Upper lobe of left lung (tissue), 6 donors: ENCODE measurements at regions not wholly inside any gene's neighbourhood (a gene's known extent, or its start where the extent isn't known, plus 50 kb on each side); places are given as distances from the start of the nearest gene placed in this dataset.

Experiments used
- ATAC-seq, 2 donors: fragments of 200-7000 bp; cut with Tn5 transposase; one replicate each; pipeline ENCODE4 v1.9.1; 2022; ENCODE audit warnings: mild to moderate bottlenecking in 2 of 2, moderate library complexity in 2 of 2; ENCODE audit not compliant: low FRiP score in 2 of 2
- DNase-seq, 2 donors: peaks; one replicate each; pipeline ENCODE4 v3.0.0-alpha.2; 2019 to 2020
- H3K27ac ChIP-seq, 4 donors: fragments of 200-600 bp; sonication (generic); one replicate each; pipeline ENCODE4 v1.5.1; 2016 to 2019
- H3K27me3 ChIP-seq, 4 donors: fragments of 200-600 bp; sonication (generic); one replicate each; pipeline ENCODE4 v1.5.1; 2017 to 2019
- H3K36me3 ChIP-seq, 4 donors: fragments of 200-600 bp; sonication (generic); one replicate each; pipeline ENCODE4 v1.5.1; 2016 to 2019
- H3K4me1 ChIP-seq, 4 donors: fragments of 200-600 bp; sonication (generic); one replicate each; pipeline ENCODE4 v1.5.1; 2018 to 2019
- H3K4me3 ChIP-seq, 4 donors: fragments of 200-600 bp; sonication (generic); one replicate each; pipeline ENCODE4 v1.5.1; 2017 to 2019; ENCODE audit warnings: mild to moderate bottlenecking in 2 of 4, moderate library complexity in 1 of 4
- H3K9me3 ChIP-seq, 4 donors: fragments of 200-600 bp; sonication (generic); one replicate each; pipeline ENCODE4 v1.5.1; 2018 to 2019
- EP300 ChIP-seq, 4 donors: sonication (generic); formaldehyde crosslinking; IDR thresholded peaks; one replicate each; pipeline ENCODE4 v1.5.1; 2017; ENCODE audit warnings: antibody characterized with exemption in 4 of 4, control low read depth in 2 of 4
- POLR2A ChIP-seq, 4 donors: fragments of 450-650 bp; IDR thresholded peaks; one replicate each; pipeline ENCODE4 v1.5.1; 2016 to 2017; ENCODE audit warnings: antibody characterized with exemption in 4 of 4, mild to moderate bottlenecking in 2 of 4
- POLR2AphosphoS5 ChIP-seq, 2 donors: sonication (generic); formaldehyde crosslinking; IDR thresholded peaks; one replicate each; pipeline ENCODE4 v1.5.1; 2017; ENCODE audit warnings: antibody characterized with exemption in 2 of 2
- WGBS, 2 donors: methylation state at CpG; one replicate each; pipeline ENCODE4 v1.1.5; 2017 to 2018; 5-methylcytosine and 5-hydroxymethylcytosine counted together
- TF ChIP-seq, protein P1 (sequence below), 6 experiments: fragments of 450-650 bp in 4 of 6; fragments of 200-600 bp in 2 of 6; sonication (generic) in 2 of 6; IDR thresholded peaks; one replicate each; pipeline ENCODE4 v1.5.1; 2016 to 2019; ENCODE audit warnings: antibody characterized with exemption in 6 of 6
- donor health status: DM: no; HTN: no; CAD: no; lungs with moderate emphysema.
- donor health status: DM: no; HTN: yes; CAD: no; lungs with severe emphysema.

DNA sequence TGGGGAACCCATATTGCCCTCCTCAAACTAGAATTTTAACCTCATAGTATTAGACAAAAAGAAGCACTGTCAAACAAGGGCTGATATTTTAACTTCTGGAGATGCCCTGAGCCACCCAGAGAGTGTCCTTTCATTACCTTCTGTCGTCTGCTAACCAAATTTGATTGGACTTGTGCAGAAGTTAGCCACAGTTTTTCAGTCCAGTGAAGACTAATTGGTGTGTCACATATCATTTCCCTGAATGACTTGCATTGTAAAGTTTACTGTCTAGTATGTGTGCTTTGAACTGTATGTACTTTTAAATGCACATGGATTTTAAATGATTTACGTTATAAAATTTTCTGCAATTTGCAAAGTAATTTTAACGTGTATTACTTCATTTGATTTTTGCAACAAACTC is 646.5 kb downstream of the SATB2 start:
- Histone ChIP-seq H3K27me3 (no peaks in the 10 kb centered on the region), H3K27ac (no peak overlapping the region), H3K36me3 (no peaks in the 10 kb centered on the region), H3K4me3 (no peak overlapping the region), H3K9me3 (no peaks in the 10 kb centered on the region), H3K4me1 (no peaks in the 10 kb centered on the region)
- ATAC-seq (no peak), DNase-seq (no peak)
- no peak for TF ChIP-seq POLR2A (IDR thresholded peaks at IDR 0.05)
- TF ChIP-seq, protein P1, sequence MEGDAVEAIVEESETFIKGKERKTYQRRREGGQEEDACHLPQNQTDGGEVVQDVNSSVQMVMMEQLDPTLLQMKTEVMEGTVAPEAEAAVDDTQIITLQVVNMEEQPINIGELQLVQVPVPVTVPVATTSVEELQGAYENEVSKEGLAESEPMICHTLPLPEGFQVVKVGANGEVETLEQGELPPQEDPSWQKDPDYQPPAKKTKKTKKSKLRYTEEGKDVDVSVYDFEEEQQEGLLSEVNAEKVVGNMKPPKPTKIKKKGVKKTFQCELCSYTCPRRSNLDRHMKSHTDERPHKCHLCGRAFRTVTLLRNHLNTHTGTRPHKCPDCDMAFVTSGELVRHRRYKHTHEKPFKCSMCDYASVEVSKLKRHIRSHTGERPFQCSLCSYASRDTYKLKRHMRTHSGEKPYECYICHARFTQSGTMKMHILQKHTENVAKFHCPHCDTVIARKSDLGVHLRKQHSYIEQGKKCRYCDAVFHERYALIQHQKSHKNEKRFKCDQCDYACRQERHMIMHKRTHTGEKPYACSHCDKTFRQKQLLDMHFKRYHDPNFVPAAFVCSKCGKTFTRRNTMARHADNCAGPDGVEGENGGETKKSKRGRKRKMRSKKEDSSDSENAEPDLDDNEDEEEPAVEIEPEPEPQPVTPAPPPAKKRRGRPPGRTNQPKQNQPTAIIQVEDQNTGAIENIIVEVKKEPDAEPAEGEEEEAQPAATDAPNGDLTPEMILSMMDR (IDR thresholded peaks at IDR 0.05), result no peak
- no peak for TF ChIP-seq POLR2AphosphoS5 (IDR thresholded peaks at IDR 0.05)
- no peak for TF ChIP-seq EP300 (IDR thresholded peaks at IDR 0.05)
- WGBS, 2 donors, result 75 to 85% methylated on average over 3 of the region's 3 CpGs

DNA sequence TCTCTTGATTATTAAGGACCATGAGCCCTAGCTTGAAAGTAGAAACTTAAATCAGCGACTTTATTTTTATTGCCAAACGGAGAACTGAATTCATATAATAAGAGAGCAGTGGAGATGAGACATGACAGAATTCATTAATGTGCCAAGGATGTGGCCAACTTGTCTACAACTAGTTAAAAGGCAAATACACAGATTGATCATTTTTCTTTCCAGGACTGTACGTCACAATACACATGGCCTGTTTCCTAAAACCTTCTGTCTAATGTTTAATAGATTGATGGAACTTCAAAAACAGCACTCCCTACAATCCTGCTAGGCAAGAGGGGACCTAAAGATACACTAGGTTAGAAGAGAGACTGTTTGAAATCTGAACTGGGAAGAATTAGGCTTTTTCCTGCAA is 647.8 kb downstream of the SATB2 start:
- TF ChIP-seq POLR2A (IDR thresholded peaks at IDR 0.05), result no peak
- TF ChIP-seq, protein P1 (IDR thresholded peaks at IDR 0.05), result no peak
- TF ChIP-seq EP300 (IDR thresholded peaks at IDR 0.05), result no peak
- no peak for TF ChIP-seq POLR2AphosphoS5 (IDR thresholded peaks at IDR 0.05)
- DNase-seq (no peak), ATAC-seq (no peak)
- Histone ChIP-seq H3K27me3 (no peaks in the 10 kb centered on the region), H3K36me3 (no peaks in the 10 kb centered on the region), H3K4me1 (no peaks in the 10 kb centered on the region), H3K27ac (no peak overlapping the region), H3K9me3 (no peaks in the 10 kb centered on the region), H3K4me3 (no peak overlapping the region)
- WGBS, 2 donors, result 76 to 83% methylated on average over 3 of the region's 3 CpGs

DNA sequence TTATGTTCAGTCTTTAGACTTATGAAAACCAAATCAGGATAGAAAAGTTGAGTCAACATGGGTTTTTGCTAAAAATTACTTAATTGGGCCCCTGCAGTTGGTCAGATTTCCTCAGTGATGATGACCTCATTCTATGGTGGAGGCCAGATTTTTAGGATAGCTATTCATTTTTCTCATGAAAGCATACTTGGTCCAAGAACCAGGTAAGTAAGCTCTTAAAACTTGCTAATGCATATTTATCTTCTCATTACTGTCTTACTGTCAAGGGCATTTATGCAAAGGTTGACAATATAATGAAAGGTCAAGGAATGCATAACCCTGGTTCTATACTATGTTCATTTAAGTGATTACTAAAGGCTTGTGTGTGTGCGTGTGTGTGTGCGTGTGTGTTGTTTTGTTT is 650.6 kb downstream of the SATB2 start:
- no peak for TF ChIP-seq POLR2AphosphoS5 (IDR thresholded peaks at IDR 0.05)
- TF ChIP-seq, protein P1 (IDR thresholded peaks at IDR 0.05), result no peak
- no peaks in the 10 kb centered on the region for H3K27me3 ChIP-seq
- H3K27ac ChIP-seq, result no peak overlapping the region
- ATAC-seq (no peak), DNase-seq (no peak)
- no peaks in the 10 kb centered on the region for H3K36me3 ChIP-seq
- H3K4me3 ChIP-seq, result no peak overlapping the region
- 86 to 100% methylated on average over 2 of the region's 2 CpGs for WGBS, 2 donors
- no peaks in the 10 kb centered on the region for H3K4me1 ChIP-seq
- no peaks in the 10 kb centered on the region for H3K9me3 ChIP-seq

DNA sequence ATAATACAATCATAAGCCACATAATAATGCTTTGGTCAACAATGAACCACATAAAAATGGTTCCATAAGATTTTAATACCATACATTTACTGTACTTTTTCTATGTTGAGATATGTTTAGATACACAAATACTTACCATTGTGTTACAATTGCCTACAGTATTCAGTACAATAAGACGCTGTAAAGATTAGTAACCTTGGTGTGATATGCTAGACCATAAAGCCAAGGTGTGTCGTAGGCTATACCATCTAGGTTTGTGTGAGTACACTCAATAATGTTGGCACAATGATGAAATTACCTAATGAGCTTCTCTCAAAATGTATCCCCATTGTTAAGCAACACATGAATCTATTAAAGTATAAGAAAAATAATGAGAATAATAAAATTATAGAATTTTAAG is 662.3 kb downstream of the SATB2 start:
- 79 to 81% methylated on average over 2 of the region's 2 CpGs for WGBS, 2 donors
- H3K4me1 ChIP-seq, result no peaks in the 10 kb centered on the region
- TF ChIP-seq EP300 (IDR thresholded peaks at IDR 0.05) (no peak), POLR2A (IDR thresholded peaks at IDR 0.05) (no peak)
- no peak overlapping the region for H3K4me3 ChIP-seq
- no peaks in the 10 kb centered on the region for H3K27me3 ChIP-seq
- no peaks in the 10 kb centered on the region for H3K36me3 ChIP-seq
- H3K27ac ChIP-seq, result no peak overlapping the region
- no peak for DNase-seq
- ATAC-seq, result no peak
- no peaks in the 10 kb centered on the region for H3K9me3 ChIP-seq

DNA sequence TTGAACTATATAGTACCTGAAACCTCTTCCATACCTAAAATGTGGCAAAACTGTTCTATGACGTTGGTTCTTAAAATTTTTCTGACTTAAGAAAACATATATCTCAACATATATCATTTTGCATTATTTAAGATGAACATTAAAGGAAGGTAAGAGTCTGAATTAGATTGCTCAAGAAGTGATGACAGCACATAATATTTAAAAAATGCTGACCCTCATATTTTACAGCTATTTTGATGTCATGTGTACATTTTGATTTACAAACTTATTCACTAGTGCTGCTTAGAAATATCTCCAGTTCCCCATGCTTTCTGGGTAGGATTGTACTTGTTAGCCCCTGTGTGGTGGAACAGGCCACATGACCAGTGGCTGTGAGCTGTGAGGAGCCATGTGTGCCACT is 666.1 kb downstream of the SATB2 start:
- H3K9me3 ChIP-seq, result no peaks in the 10 kb centered on the region
- DNase-seq (no peak), ATAC-seq (no peak)
- TF ChIP-seq POLR2A (IDR thresholded peaks at IDR 0.05), result no peak
- TF ChIP-seq, protein P1 (IDR thresholded peaks at IDR 0.05), result no peak
- TF ChIP-seq POLR2AphosphoS5 (IDR thresholded peaks at IDR 0.05), result no peak
- TF ChIP-seq EP300 (IDR thresholded peaks at IDR 0.05), result no peak
- H3K36me3 ChIP-seq, result no peaks in the 10 kb centered on the region
- no peaks in the 10 kb centered on the region for H3K27me3 ChIP-seq
- H3K4me3 ChIP-seq, result no peak overlapping the region
- 0% methylated on average over 1 of the region's 1 CpG for WGBS, 2 donors
- H3K27ac ChIP-seq, result no peak overlapping the region
- H3K4me1 ChIP-seq, result no peaks in the 10 kb centered on the region
